GDM1 (cell line): ENCODE measurements at regions not wholly inside any gene's neighbourhood (a gene's known extent, or its start where the extent isn't known, plus 50 kb on each side); places are given as distances from the start of the nearest gene placed in this dataset.

Source experiments
- DNase-seq: peaks from one replicate; lab custom pipeline; 2025; lab: John Stamatoyannopoulos, UW

DNA sequence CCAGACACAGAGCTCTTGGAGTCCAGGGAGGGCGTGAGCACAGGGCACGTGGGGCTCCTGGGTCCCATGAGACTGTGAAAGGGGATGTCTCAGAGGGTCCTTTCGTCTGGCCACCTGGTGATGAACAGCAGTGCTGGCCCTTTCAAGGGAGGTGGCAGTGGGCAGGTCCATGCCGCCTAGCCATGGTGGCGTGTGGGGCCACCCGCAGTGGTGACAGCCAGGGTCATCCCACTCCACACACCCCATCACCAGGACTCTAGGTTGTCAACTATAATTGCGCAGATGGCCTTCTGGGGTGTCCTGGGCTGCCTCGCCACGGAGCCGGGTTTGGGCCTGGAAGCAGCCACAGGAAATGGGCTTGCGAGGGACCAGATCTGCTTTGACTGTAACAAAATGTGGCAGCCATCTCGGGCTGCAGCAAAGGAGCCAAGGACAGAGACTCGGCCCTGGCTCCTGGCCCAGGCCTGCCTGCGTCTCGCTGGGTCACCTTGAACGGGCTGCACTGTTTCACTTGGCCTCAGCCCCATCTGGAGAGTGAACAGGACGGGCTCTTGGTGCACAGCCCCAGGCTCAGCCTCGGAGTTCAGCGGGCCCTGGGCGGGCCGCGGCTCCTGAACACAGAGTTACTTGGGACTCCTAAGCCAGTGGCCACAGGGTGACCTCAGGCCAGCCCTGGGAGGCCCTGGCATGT is 1350.5 kb downstream of the BRD1 start:
- no peak for DNase-seq

DNA sequence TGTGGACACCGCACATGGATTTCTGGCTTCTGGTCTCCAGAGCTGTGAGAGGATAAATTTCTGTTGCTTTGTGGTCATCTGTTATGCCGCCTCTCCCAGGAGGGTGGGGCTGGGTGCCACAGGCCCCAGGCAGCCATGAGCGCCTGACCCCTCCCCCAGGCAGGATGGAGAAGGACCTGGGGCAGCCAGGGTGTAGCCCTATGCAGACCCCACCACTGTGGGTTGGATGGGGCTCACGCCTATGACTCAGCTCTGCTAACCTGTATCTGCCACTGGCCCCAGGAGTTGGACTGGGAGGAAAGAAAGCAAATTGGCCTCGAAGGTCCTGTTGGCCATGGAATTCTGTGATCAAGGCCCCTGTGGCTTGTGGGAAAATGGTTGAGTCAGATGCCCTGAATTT is 1351.1 kb downstream of the BRD1 start:
- no peak for DNase-seq

DNA sequence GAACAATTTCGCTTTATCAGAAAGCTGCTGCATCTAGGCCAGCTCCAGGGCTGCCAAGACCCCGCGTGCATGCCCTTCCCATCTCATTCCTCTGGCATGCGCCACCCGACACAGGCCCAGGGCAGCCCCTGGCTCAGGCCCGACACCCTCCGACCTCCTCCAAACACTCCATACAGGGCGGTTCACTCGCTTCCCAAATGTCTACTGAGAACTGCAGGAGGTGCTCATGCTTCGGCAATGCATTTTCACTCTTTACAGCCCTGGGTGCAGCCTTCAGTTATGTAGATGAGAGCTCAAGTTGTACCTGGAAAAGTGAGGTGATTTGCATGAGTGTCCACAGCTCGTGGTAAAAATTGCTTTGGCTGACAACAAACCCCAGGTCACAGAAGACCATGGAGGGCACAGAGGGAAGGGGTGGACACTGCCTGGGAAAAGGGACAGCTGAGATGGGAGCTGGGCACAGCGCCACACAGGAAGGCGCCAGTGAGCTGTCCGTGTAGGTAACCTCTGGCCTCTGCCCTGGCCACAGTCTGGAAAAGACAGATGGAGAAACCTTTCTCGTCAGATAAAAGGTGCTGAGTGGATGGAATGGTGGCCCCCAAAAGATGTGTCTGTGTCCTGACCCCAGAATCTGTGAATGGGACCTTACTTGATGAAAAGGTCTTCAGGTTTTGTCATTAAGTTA is 1351.9 kb downstream of the BRD1 start:
- no peak for DNase-seq

DNA sequence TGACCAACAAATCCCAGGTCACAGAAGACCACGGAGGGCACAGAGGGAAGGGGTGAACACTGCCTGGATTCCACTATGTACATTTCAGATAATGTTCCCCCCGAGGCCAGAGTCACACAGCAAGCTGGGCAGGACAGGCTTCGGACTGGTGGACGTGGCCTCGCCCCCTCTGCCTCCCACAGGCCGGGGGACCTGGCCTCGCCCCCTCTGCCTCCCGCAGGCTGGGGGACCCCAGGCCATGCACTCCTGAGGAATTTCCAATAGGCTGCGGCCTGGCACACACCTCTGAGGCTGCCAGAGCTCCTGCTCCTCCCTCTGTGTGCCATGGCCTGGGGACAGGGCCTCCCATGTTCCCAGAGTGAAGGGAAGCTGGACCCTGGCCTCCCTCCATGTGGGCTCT is 1352.8 kb downstream of the BRD1 start:
- DNase-seq: no peak

DNA sequence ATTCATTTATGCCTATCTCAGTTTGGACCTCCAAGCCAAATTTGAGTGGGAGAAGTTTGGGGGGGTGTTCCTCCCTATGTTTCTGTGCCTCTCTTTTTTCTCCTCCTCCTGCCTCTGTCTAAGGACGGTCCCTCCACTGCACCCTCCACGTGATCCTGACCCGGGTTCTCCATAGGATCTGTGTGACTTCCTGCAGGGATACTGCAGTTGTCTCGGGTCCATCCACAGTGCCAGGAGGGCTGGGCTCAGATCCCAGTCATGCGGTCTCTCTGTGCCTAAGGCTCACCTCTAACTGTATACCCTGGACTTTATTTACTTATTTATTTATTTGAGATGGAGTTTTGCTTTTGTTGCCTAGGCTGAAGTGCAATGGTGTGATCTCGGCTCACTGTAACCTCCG is 1354.5 kb downstream of the BRD1 start:
- no peak for DNase-seq

DNA sequence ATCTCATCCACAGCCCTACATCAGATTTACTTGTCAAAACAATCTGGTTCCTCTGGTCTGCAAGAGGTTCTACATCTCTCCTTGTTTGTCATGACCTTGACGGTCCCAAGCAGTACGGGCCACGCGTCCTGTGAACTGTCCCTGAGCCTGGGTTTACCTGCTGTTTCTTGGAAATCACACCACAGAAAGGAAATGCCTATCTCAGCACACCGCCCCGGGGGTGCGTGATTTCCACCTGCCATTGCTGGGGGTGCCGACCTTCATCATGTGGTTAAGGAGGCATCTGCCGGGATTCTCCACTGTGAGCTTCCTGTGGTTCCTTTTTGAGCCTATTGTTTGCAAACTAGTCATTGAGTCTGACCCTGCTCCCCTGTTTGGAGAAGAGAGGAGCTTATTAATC is 1363.4 kb downstream of the BRD1 start:
- no peak for DNase-seq

DNA sequence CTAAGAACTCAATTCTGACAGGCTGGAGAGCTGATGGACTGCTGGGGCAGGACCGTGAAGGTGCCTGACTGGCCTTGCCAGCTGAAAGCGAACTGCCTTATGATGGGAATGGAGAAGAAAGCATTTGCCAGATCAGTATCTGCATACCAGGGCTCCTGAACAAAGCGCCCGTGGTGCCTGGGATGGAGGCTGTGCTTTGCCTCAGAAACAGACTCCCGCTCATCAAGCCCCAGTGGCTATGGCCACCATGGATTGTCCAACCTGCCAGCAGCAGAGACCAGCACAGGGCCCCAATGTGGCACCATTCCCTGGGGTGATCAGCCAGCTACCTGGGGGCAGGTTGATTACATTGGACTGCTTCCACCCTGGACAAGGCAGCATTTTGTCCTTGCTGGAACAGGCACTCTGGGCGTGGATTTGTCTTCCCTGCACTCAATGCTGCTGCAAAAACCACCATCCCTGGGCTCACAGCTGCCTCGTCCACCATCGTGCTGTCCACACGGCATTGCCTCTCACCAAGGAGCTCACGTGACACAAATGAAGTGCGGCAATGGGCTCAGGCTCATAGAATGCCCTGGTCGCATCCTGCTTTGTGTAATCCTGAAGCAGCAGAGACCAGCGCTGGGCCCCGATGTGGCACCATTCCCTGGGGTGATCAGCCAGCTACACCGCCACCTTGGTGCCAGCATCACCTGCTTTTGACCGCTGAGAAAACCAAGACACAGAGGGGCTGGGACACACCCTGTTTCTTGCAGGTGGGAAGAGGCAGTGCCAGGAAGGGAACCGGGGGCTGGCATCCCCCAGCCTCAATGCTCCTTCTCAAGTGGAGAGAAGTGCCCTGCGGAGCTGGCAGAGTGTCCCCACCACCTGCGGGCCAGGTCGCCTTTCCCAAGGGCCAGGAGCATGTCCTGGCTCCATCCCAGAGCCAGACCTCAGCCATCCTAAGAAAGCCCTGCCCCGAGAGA is 1367.5 kb downstream of the BRD1 start:
- no peak for DNase-seq

DNA sequence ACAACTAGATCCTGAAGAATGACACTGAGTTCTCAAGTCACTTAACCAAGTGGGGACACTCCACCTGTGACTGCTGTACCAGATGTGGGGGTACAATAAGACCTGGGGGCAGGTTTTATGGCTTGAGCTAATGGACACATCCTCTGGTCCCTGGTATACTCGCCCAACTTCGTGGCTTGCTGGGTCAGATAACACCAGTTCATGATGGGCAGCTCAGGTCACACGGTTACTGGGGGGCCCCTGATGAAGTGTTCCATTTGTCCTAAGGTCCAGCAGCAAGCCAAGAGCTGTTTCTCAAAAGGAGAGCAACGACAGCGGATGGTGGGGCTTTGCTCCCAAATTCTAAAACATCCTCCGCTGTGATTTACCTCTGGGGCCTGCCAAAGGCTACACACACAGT is 1368.4 kb downstream of the BRD1 start:
- DNase-seq: no peak

DNA sequence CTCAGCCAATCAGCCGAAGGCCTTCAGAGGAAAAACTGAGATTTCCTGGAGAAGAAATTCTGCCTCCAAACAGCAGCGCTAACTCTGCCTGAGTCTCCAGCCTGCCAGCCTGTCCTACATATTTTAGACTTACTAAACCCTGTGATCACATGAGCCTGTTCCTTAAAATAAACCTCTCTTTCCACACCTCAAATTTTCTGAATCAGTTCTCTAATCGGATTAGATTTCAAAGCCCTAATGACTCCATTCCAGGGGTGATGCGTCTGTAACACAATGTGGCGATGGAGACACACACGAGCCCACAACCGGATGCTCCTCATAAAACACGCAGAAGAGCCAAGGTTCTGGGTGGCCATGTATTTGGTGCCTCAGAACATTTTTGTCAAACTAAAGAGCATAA is 1371.2 kb downstream of the BRD1 start:
- no peak for DNase-seq

DNA sequence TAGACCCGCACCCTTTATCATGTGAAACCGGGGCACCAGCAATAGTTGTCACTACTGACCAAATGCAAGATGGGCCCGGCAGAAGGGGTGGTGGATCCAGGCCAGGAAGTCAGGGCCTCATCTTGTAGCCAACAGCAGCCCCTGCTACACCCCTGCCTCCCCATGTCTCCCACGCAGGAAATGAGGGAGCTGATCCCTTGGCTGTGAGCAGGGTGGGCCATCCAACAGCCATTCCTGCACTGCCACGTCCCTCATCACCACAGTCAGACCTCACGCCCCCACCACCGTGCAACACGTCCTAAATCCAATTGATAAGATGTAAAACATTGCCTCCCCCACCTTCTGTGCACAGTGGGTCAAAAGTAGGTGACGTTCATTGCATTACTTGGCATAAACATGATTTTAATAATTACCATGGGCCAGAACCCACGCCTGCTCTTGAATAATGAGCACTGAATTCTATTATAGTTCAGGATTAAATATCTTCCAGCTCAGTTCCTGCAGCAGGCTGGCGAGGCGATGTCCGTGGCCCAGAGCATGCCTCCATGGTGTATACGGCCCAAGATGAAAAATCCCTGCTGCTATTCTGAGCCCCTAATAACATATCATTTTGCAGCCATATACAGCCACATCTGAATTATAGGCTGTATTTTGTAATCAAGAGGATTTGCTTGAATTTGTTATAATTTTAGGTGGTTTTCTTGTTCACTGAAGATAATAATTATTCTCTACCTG is 1373.8 kb downstream of the BRD1 start:
- DNase-seq: no peak

DNA sequence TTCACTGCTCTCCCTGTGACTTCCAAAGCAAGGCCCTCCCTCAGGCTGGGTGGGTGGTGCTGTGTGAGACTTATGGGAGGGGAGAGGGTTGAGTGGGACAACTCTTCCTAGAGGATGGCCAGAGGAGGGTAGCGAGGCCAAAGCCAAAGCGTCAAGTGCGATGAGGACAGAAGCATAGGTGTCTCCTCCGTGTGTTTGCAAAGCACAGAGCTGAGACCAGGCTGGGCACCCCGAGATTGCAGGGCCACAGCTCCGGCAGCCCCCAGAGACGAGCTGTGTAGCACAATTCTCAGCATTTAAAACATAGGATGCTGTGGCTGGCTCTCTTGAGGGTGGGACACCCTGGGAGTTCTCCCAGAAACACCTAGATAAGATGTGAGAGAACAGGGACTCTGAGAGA is 1374.5 kb downstream of the BRD1 start:
- DNase-seq: no peak

DNA sequence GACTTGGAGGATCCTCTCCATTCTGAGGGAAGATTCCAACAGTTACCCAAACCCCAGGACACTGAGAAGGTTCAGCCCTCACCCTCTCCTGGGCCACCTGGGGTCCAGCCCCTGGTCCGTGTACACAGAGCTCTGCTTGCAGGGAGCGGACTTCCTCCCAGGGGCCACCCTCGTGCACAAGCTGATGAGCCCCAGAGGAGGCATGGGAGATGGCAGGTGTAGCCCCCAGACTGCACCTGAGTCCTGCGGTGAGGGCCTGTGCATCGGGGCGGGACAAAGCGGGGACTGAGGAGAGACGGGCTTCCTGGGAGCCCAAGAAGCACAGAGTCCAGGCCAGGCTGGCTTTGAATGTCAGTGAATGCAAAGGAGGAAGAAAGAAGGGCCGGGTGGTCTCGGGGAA is 1374.9 kb downstream of the BRD1 start:
- no peak for DNase-seq

DNA sequence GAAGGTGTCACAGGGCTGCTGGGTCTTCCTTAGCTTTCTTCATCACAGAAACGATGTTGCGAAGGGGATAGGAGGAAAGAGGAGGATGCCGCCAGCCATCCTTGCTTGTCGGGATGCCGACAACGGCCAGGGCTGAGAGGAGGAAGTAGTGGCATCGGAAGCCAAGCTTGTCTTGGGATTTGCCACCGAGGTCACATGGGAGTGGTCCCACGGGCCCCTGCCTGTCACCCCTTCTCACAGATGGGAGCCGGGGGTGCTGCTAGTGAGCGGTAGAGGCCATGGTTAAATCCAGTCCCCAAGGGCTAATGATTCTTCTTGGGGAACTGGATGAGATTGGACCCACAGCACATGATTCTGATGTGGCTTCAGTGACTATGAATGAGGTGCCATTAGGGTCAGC is 1375.8 kb downstream of the BRD1 start:
- no peak for DNase-seq

DNA sequence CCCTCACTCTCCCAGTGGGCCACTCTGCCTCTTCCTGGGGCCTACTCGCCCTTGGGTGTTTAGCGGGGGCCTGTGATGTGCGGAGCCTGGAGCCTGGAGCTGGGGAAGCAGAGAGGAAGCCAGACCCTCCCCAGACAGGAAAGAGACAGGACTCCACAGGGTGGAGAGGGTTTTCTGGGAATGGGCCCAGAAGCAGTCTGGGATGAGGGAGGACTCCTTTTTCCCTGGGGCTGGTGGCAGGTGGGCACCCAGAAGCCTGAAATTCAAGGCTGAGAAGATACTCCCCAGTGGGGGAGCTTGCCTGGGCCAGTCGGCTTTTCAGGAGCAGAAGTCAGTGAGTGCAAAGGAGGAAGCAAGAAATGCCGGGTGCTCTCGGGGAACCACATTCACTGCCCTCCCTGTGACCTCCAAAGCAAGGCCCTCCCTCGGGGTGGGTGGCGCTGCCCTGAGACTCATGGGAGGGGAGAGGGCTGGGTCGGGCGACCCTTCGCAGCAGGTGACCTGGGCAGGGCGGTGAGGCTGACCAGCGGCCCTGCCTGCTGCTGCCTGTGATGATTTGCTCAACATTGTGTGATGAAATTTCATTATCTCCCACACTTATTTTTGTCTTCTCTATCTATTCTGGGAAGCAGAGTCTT is 1377.4 kb downstream of the BRD1 start:
- DNase-seq: no peak

DNA sequence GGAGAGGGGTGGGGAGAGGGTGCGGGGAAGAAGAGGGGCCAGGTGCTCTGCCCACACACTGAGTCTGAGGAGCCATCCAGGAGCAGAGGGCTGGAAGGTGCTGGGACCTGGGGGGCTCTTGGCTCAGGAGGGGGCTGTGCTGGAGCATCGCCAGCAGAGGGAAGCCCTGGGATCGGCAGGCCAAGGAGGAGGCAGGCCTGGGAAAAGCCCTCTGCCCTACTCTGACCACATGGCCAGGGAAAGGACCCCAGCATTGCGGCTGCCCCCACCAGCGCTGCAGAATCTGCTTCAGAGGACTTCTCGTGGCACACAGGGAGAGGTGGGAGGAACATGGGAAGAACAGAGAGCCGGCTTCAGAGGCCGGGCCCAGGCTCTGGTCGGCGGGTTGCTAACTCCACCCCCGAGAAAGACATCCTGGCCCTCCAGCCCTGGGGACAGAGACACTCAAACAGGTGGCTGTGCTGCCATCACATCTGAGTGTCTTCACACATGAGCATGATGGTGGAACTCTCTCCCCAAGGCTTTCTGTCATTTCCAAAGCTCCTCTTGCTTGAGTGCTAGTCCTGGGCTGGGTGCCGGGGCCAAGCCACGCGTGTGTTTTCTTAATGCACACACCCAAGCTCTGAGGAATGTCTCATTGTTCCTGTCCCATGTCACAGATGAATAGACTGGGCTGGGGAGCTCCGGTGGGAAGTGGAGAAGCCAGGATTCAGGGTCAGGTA is 1378.0 kb downstream of the BRD1 start:
- DNase-seq: no peak

DNA sequence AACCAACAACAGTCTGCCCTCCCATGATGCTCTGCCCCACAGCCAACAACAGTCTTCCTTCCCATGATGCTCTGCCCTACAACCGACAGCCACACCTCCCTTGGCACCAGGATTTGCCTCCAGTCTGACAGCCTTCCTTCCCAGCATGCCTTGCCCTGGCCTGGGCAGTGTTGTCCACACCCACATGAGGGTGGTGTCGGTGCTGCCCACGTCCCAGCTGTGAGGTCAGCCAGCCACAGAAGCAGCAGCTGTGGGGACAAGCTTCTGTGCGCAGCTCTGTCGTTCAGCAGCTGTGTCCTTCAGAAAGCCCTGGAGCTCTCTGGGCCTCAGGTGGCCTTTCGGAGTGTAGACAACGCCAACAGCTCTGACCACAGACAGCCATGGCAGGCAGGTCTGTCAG is 1378.9 kb downstream of the BRD1 start:
- no peak for DNase-seq

DNA sequence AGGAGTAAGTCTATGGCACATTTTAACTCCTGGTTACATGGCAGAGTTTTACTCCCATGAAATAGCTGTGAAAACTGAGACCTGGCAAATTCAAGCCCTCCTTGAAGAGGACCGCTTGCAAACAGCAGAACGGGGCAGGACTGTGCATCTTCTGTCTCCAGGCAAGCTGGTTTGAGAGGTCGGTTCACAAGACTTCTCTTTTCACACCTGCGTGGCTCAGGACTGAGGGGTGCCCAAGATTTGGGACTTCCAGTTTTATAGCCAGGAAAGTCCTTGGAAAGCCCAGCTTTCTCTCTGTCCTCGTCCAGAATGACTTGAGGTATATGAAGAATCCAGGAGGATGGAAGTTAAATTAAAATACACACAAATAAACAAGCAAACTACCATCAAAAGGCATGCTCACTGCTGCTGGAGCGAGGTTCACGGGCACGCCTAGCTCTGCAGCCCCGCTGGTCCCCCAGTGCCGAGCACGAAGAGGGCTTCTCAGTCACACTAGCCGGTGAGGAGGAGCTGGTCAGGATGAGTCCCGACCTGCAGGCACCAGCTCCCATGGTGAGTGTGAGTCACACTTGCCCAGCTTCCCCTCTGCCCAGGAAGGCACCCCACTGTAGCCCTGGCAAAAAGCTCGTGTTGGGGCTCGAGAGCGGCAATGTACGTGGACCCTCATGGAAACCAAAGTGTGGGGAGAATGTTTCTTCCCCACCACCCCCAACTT is 1382.4 kb downstream of the BRD1 start:
- DNase-seq: no peak

DNA sequence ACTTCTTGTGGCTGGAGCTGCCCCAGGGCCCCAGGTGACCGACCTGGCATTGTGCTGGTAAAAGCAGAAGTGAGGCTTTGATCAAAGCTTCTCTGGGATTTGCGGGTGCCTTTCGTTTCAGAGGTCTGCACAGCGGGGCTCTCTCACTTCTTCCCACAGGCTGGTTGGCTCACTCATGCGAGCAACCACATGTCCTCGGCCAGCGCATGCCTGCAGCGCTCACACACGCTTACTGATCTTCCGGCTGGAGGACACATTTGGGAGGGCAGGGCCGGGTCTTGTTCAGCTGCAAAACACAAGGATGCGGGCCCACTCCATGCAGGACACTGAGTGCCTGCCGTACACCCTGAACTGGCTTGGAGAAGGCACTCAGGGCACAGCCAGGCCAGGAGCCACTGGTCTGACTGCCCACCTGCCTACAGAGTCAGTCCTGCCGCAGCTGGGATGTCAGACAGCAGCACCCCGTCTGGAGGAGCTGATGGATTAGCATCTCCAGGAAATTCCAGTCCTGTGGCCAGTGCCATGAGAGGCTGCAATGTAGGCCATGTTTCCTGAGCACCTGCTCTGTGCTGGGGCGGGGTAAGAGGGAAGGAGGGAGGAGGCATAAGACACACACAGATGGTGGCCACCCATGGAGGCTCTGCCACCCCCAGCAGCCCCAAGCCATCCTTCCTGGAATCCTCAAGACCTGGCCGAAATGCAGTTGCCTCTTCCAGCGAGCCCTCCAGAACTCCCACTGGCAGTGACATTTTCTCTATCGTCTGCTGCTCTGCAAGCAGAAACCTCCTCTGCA is 1383.2 kb downstream of the BRD1 start:
- no peak for DNase-seq

DNA sequence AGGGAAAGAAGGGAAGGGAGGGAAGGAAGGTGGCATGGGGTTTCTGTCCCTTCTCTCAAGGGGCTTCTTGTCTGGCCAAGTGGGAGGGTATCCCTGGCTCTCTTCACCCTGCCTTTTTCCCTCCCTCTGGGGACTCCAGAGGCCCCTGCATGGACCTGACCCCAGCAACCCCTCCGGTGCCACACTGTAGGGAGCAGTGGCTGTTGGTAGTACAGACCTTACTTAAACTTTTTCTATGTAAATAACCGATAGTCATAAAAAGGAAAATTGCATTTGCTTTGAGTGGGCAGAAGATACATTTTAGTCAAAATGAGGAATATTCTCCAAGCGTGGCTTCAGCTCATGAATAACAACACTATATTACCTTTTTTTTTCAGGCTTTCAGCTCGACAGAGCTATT is 1384.0 kb downstream of the BRD1 start:
- no peak for DNase-seq

DNA sequence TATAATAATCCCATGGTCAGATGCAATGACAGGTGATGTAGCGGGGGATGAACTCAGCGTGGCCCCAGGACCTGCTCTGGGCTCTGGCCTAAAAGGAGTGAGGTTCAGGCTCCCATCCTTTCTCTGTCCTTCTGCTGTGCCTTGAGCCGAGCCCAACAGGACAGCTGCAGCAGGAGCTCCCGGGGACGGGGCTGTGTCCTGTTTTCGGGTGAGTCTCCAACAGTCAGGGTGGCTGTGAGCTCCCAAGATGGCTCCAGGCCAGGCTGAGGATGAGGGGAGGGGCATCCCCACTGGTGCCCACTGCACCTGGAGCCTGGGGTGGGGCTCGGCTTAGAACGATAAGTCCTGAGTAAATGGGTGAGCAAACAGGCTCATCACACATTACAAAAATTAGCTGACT is 1385.0 kb downstream of the BRD1 start:
- no peak for DNase-seq
